Osteoblast (primary cell): ENCODE measurements at regions not wholly inside any gene's neighbourhood (a gene's known extent, or its start where the extent isn't known, plus 50 kb on each side); places are given as distances from the start of the nearest gene placed in this dataset.

Source experiments
- DNase-seq: peaks from one replicate; pipeline ENCODE4 v3.0.0; 2011; ENCODE audit warnings: low spot score, mixed read lengths; ENCODE audit not compliant: insufficient read length; ENCODE audit errors: missing footprints
- H2AFZ ChIP-seq: 2 replicates; pipeline ENCODE4 v1.6.0; 2011; ENCODE audit warnings: mild to moderate bottlenecking, low read length
- H3K27ac ChIP-seq: 2 replicates; pipeline ENCODE4 v1.5.1; 2011; ENCODE audit warnings: mild to moderate bottlenecking, low read depth, low read length, moderate library complexity
- H3K27me3 ChIP-seq: 2 replicates; pipeline ENCODE4 v1.6.0; 2012; ENCODE audit warnings: mild to moderate bottlenecking, control low read depth, inconsistent platforms, low read length, moderate library complexity; ENCODE audit not compliant: insufficient read depth
- H3K36me3 ChIP-seq: 2 replicates; pipeline ENCODE4 v1.5.1; 2011; ENCODE audit warnings: mild to moderate bottlenecking, low read length, control low read depth, moderate library complexity; ENCODE audit not compliant: insufficient read depth
- H3K4me1 ChIP-seq: 2 replicates; pipeline ENCODE4 v1.5.1; 2011; ENCODE audit warnings: mild to moderate bottlenecking, low read length, control low read depth, moderate library complexity; ENCODE audit not compliant: insufficient read depth
- H3K4me2 ChIP-seq: 2 replicates; pipeline ENCODE4 v1.6.0; 2011; ENCODE audit warnings: mild to moderate bottlenecking, low read length; ENCODE audit not compliant: insufficient read depth
- H3K4me3 ChIP-seq: fragments of 200-600 bp; sonication (generic); 3 replicates; pipeline ENCODE4 v1.5.1; 2012; ENCODE audit warnings: mild to moderate bottlenecking, low read length, inconsistent platforms; ENCODE audit not compliant: insufficient read depth
- H3K79me2 ChIP-seq: 2 replicates; pipeline ENCODE4 v1.6.0; 2012; ENCODE audit warnings: mild to moderate bottlenecking, low read length, control low read depth, inconsistent platforms; ENCODE audit not compliant: insufficient read depth
- H3K9me3 ChIP-seq: 2 replicates; pipeline ENCODE4 v1.5.1; 2011; ENCODE audit warnings: low read depth, low read length, control low read depth
- H4K20me1 ChIP-seq: 2 replicates; pipeline ENCODE4 v1.6.0; 2012; ENCODE audit warnings: mild to moderate bottlenecking, low read length, control low read depth; ENCODE audit not compliant: insufficient read depth
- CTCF ChIP-seq: IDR thresholded peaks from 2 replicates; pipeline ENCODE4 v1.5.1; 2011; ENCODE audit warnings: mild to moderate bottlenecking, low read depth, low read length, moderate library complexity; ENCODE audit errors: extremely low read depth

- DNase-seq: no peak
These were observed 140.9 kb downstream of the TWIST2 start for GRCh38 chr2:238988752-238989151.

GRCh38 chr2:238989484-238989883 lies 141.6 kb downstream of the TWIST2 start:
- H3K27ac ChIP-seq: no peak overlapping the region
- no peaks in the 10 kb centered on the region for H3K4me1 ChIP-seq
- no peak for TF ChIP-seq CTCF
- H3K4me2 ChIP-seq: no peak overlapping the region
- no peak overlapping the region for H3K4me3 ChIP-seq
- H3K79me2 ChIP-seq: no peaks in the 10 kb centered on the region
- no peaks in the 10 kb centered on the region for H4K20me1 ChIP-seq
- no peaks in the 10 kb centered on the region for H3K9me3 ChIP-seq
- H2AFZ ChIP-seq: no peak overlapping the region
- peaks cover 11% of the 10 kb centered on the region for H3K27me3 ChIP-seq
- no peak for DNase-seq
- H3K36me3 ChIP-seq: no peaks in the 10 kb centered on the region

More at GRCh38 chr2:238988752-238989151, 140.9 kb downstream of the TWIST2 start:
- no peaks in the 10 kb centered on the region for H3K4me1 ChIP-seq
- H3K27me3 ChIP-seq: peaks cover 11% of the 10 kb centered on the region
- no peak overlapping the region for H3K27ac ChIP-seq
- no peaks in the 10 kb centered on the region for H3K9me3 ChIP-seq
- no peak overlapping the region for H3K4me2 ChIP-seq
- TF ChIP-seq CTCF: no peak
- no peak overlapping the region for H3K4me3 ChIP-seq
- no peak overlapping the region for H2AFZ ChIP-seq
- no peaks in the 10 kb centered on the region for H4K20me1 ChIP-seq
- H3K36me3 ChIP-seq: no peaks in the 10 kb centered on the region
- no peaks in the 10 kb centered on the region for H3K79me2 ChIP-seq

GRCh38 chr2:238994432-238994831 lies 146.5 kb downstream of the TWIST2 start:
- no peak for TF ChIP-seq CTCF
- Histone ChIP-seq H3K4me3 (no peak overlapping the region), H3K27ac (no peak overlapping the region), H3K9me3 (no peaks in the 10 kb centered on the region), H3K4me2 (no peak overlapping the region), H3K4me1 (no peaks in the 10 kb centered on the region), H3K79me2 (no peaks in the 10 kb centered on the region), H3K36me3 (no peaks in the 10 kb centered on the region), H2AFZ (no peak overlapping the region), H3K27me3 (peaks cover 5% of the 10 kb centered on the region), H4K20me1 (no peaks in the 10 kb centered on the region)
- DNase-seq: no peak

GRCh38 chr2:238994876-238995275 lies 147.0 kb downstream of the TWIST2 start:
- no peak overlapping the region for H3K4me2 ChIP-seq
- no peak overlapping the region for H3K27ac ChIP-seq
- H3K27me3 ChIP-seq: peaks cover 5% of the 10 kb centered on the region

More at GRCh38 chr2:238994876-238995275, 147.0 kb downstream of the TWIST2 start:
- Histone ChIP-seq H4K20me1 (no peaks in the 10 kb centered on the region), H2AFZ (no peak overlapping the region), H3K4me3 (no peak overlapping the region), H3K4me1 (no peaks in the 10 kb centered on the region), H3K9me3 (no peaks in the 10 kb centered on the region), H3K36me3 (no peaks in the 10 kb centered on the region), H3K79me2 (no peaks in the 10 kb centered on the region)
- no peak for DNase-seq
- TF ChIP-seq CTCF: no peak
